Suprapubic skin (tissue), 4 donors: ENCODE measurements at regions not wholly inside any gene's neighbourhood (a gene's known extent, or its start where the extent isn't known, plus 50 kb on each side); places are given as distances from the start of the nearest gene placed in this dataset.

Source experiments
- POLR2A ChIP-seq, 2 donors: fragments of 450-650 bp; IDR thresholded peaks; one replicate each; pipeline ENCODE4 v1.6.1; 2017; ENCODE audit warnings: antibody characterized with exemption in 2 of 2, mild to moderate bottlenecking in 2 of 2, moderate library complexity in 2 of 2
- POLR2AphosphoS5 ChIP-seq, 3 donors: sonication (generic); formaldehyde crosslinking; IDR thresholded peaks; one replicate each; pipeline ENCODE4 v1.6.1; 2017; ENCODE audit warnings: antibody characterized with exemption in 3 of 3
- TF ChIP-seq, protein P1 (sequence below), 2 donors: fragments of 200-600 bp in 1 of 2; fragments of 450-650 bp in 1 of 2; sonication (generic) in 1 of 2; IDR thresholded peaks; one replicate each; pipeline ENCODE4 v1.5.1; 2016 to 2019; ENCODE audit warnings: antibody characterized with exemption in 2 of 2, mild to moderate bottlenecking in 1 of 2, moderate library complexity in 1 of 2

- TF ChIP-seq POLR2A (IDR thresholded peaks at IDR 0.05) (no peak), POLR2AphosphoS5 (IDR thresholded peaks at IDR 0.05) (no peak)
- TF ChIP-seq, protein P1, sequence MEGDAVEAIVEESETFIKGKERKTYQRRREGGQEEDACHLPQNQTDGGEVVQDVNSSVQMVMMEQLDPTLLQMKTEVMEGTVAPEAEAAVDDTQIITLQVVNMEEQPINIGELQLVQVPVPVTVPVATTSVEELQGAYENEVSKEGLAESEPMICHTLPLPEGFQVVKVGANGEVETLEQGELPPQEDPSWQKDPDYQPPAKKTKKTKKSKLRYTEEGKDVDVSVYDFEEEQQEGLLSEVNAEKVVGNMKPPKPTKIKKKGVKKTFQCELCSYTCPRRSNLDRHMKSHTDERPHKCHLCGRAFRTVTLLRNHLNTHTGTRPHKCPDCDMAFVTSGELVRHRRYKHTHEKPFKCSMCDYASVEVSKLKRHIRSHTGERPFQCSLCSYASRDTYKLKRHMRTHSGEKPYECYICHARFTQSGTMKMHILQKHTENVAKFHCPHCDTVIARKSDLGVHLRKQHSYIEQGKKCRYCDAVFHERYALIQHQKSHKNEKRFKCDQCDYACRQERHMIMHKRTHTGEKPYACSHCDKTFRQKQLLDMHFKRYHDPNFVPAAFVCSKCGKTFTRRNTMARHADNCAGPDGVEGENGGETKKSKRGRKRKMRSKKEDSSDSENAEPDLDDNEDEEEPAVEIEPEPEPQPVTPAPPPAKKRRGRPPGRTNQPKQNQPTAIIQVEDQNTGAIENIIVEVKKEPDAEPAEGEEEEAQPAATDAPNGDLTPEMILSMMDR (IDR thresholded peaks at IDR 0.05): no peak
Observed at GRCh38 chr17:52242268-52242667, 83.8 kb upstream of the CA10 start.
